Myocyte (in vitro differentiated cells): ENCODE measurements at regions not wholly inside any gene's neighbourhood (a gene's known extent, or its start where the extent isn't known, plus 50 kb on each side); places are given as distances from the start of the nearest gene placed in this dataset.
A peak's percentile ranks its signal among the peaks of the same experiment; 100 is the strongest.
"Not testable (repeated sequence)": the region's sequence is repeated elsewhere in the genome, so short reads cannot be mapped to it uniquely, and the experiment has no call there.

Experiments used
- DNase-seq: peaks from one replicate; pipeline ENCODE4 v3.0.0-alpha.2; 2012; ENCODE audit warnings: low read depth

DNA sequence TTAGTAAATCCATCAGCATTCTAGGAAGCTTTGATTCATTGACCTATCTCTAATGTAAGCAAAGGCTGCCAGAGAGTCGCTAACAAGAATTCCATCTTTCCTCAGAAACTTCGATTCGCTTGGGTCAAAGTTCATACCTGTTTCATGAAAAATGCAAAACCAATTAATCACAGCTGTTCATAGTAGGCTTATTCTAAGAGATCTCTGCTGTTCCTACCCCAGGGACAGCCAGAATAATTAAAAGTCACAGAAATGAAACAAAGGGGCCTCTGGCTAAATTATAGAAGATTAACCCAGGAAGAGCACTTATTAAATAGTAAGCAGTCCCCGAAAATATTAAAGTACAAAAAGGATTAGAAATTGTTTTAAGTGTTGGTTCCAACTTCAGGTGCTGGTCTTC is 280.1 kb upstream of the FRG2C start:
- DNase-seq: not testable (repeated sequence)

DNA sequence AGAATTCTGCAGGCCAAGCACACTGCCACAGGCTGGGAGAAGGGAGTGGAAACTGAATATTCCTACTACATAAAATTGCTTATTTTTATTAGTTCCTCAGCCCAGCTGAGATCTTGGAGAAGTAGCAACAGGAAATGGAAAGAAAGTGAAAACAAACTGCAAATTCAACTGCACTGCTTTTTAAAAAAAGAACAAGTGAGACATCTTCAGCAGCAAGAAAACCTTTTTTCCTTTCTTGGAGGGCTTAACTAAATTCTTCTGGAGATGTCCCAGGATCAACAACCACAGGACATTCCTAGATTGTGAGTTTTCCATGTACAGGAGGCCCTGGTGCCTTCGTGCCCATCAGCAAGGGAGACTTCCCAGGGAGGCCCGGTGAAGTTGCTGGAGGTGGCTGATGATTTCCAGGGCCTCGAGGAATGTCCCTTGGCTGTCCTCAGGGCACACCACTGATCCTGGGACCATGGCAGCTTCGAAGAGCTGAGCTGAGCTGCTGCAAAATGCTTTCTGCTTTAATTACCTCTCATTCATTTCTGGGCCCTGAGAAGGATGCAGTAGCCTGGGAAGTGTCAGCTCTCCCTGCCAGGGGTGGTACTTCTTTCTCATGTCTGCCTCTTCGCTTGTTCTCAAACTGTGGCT is 275.5 kb upstream of the FRG2C start:
- not testable (repeated sequence) for DNase-seq

DNA sequence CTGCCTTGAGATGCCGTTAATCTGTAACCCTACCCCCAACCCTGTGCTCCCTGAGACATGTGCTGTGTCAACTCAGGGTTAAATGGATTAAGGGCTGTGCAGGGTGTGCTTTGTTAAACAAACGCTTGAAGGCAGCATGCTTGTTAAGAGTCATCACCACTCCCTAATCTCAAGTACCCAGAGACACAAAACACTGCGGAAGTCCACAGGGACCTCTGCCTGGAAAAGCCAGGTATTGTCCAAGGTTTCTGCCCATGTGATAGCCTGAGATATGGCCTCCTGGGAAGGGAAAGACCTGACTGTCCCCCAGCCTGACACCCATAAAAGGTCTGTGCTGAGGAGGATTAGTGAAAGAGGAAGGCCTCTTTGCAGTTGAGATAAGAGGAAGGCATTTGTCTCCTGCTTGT is 270.8 kb upstream of the FRG2C start:
- DNase-seq: not testable (repeated sequence)

DNA sequence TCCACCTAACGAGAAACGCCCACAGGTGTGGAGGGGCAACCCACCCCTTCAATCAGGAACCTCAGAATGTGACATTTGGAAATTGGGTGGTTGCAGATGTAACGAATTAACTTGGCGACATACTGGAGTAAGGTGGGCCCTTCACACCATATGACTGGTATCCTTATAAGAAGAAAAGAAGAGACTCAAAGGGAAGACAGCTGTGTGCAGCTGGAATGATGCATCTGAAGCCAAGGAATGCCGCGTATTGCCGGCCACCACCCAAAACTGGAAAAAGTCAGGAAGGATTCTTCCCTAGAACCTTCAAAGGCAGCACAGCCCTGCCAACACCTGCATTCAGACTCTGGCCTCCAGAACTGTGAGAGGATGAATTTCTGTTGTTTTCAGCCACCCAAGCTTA is 270.0 kb upstream of the FRG2C start:
- DNase-seq: not testable (repeated sequence)

DNA sequence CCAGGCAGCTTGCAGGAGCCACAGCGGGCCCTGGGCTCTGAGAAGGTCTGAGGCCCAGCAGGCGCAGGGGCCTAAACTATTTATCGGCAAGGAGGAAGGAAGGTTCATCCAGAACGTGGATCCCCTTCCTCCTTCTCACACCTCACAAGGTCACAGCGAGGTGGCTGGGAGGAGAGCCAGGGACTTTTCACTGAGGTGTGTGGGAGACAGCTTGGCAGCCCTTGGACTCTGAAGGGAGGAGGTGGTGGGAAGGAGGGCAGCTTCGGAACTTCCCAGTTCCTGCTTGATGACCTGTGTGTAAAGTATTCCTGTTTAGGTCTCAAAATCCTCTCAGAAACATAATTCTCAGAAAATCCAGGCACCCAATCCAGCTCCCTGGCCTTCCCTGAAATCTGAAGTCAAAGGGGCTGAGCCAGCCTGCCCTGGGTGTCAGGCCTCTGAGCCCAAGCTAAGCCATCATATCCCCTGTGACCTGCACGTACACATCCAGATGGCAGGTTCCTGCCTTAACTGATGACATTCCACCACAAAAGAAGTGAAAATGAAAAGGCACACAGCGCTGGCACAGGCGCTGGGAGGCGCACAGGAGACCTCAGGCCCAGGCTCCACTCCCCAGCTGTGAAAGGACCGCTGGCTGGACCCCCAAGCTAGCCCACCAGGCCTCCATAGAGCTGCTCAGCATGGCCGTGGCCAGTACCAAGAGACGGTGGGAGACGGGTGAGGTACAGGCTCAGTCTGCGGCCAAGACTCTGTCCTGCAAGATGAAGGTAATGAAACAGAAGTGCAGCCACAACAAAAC is 269.4 kb upstream of the FRG2C start:
- not testable (repeated sequence) for DNase-seq

DNA sequence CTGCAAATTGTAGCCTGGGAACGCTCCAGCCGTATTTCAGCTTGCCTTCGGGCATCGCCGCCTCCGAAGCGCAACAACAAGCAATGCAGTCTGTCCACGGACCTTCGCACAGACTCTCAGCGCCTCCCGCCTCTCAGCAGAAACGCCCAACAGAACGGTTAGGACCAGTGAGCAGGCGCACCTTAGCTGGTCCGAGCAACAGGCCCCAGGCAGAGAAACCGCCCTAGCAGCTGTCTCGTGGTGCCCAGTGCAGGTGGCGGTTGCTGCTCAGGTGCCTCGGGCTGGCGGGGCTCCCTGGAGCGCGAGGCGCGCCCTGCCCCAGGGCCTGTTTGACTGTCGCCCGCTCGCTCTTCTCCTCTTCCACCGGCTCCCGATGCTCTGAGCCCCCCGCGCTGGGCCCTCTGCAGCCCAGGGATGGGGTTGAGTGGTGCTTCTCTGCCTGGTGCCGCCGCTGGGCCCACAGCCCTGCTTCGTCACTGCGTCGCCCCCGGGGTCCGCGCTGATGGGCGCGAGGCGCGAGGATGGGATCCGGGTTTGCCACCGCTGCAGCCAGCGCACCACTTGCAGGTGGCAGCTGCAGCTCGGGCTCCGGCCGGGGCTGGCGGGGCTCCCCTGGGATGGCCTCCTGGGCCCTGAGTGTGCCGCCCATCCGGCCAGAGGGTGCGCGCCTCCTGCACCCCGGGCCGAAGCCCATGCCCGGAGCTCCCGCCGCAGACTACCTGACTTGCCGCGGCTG is 268.4 kb upstream of the FRG2C start:
- DNase-seq: no peak

DNA sequence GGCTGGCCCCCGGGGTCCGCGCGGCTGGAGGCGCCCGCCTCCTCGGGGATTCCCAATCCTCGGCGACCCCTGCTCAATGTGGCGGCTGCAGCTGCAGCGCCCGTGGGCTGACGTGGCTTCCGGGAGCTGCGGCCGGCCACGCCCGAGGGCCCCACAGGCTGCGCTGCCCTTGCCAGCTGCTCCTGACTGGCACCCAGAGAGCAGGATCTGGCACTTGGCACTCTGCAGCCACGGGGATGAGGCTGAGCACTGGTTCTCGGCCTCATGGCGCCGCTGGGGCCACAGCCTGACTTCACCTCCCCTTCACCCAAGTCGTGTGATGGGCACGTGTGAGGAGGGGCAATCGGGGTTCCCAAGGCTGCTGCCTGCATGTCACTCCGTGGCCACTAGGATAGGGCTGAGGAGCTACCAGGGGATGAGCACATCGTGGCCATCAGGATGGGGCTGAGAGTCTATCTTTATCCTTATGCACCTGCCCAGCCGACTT is 267.8 kb upstream of the FRG2C start:
- peak; percentile 16 for DNase-seq

DNA sequence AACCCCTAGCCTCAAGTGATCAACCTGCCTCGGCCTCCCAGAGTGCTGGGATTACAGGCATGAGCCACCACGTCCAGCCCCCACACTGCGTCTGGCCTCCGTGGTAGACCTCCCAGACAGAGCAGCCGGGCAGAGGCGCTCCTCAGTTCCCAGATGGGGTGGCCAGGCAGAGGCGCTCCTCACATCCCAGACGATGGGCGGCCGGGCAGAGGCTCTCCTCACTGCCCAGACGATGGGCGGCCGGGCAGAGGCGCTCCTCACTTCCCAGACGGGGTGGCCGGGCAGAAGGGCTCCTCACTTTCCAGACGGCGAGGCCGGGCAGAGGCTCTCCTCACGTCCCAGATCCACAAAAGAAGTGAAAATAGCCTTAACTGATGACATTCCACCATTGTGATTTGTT is 266.6 kb upstream of the FRG2C start:
- DNase-seq: not testable (repeated sequence)

DNA sequence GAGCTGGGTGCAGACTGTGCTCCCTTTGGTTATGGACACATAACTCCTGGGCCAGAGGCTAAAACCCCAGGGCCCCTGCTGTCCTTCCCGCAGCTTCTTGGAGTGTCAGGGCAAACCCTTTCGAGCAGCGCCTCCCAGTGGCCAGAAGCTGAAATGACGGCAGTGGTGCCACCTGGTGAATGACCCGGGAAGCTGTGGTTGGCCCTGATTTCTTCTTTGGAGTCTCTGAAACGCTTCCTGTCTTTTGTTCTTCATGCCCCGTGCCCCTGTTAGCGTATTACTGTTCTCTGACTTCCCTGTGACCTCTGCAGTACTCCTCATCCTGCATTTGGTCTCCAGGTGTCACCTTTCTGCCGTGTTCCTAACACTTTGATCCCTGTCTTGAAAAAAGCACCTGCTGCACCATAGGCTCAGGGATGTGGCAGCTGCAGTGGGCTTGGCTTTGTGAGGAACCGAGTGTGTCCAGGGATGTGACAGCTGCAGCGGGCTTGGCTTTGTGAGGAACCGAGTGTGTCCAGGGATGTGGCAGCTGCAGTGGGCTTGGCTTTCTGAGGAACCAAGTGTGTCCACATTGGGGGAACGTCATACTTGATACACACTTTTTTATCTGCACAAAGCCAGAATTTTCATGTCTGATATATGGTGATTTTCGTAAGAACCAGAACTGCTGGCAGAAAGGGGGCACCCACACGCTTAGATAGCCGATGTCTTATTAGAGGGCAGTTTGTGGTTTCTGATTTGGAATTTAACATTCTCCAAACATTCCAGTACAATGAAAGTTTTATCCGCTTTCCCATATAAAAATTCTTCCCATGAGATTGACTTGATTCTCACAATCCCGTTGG is 241.8 kb upstream of the FRG2C start:
- DNase-seq: peak; percentile 88

DNA sequence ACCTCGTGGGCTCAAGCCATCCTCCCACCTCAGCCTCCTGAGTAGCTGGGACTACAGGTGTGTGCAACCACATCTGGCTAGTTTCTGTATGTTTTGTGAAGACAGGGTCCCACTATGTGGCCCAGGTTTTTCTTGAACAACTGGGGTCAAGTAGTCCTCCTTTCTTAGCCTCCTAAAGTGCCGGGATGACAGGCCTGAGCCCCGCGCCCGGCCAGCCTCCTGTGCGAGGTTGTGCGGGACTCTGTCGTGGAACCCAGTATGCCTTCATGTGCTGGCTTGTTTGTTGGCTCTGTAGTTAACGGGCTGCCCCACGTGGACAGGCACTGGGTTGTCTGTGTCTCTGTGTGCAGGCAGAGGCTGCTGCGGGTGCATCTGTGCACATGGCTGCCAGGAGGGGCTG is 238.7 kb upstream of the FRG2C start:
- not testable (repeated sequence) for DNase-seq

DNA sequence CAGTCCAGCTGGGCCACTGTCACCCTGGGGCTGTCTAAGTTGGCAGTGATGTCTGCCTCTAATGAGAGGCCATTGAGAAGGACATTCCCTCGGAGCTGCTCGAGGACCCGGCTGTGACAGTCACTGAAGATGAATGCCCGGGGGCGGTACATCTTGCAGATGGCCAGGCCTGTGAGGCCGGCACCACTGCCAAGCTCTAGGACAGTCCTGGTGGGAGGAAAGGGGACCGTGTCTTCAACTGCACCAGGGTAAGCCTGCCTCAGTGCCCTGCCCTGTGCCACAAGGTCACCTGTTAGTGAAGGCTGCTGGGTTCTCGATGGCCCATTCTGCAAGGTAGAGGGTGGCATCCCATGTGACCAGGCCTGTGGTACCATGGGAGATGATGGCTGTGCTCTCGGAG is 236.6 kb upstream of the FRG2C start:
- not testable (repeated sequence) for DNase-seq

DNA sequence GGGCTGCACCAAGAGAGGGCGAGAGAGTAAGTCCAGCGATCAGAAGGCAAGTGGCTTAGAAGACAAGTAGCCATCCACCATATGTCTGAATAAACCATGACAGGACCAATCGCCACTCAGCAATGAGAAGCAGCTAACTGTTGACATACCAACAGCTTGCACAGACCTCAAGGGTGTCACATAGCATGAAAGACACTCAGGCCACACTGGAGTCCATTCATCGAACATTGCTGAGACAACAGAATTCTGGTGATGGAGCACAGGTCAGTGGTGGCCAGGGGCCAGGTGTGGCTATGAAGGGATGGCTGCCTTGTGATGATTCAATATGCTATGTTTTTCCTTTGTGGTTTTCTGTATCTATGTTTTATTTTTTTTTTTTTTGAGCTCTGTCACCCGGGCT is 236.2 kb upstream of the FRG2C start:
- DNase-seq: peak; percentile 89

DNA sequence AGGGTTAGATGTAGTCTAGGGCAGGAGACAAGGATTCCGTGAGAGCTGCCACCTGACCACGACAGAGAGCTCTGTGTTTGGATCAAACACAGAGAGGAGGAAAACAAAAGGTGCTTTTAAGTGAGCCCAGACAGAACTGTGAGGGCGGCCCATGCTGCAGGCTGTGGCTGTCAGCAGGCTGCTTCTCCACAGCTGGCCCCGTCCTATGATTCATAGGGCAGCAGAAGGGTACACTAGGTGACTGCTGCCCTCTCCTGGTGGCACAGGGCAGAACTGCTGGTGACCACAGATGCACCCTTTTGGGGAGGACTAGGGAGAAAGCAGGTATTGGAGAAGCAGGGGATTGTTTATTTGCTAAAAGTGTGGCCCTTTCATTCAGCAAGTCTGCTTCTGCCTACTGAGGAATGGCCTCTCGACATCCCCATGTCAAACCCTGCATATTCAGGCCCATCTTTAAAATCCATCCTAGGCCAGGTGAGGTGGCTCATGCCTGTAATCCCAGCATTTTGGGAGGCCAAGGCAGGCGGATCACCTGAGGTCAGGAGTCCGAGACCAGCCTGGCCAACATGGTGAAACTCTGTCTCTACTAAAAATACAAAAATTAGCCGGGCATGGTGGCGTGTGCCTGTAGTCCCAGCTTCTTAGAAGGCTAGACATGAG is 234.4 kb upstream of the FRG2C start:
- peak; percentile 89 for DNase-seq

DNA sequence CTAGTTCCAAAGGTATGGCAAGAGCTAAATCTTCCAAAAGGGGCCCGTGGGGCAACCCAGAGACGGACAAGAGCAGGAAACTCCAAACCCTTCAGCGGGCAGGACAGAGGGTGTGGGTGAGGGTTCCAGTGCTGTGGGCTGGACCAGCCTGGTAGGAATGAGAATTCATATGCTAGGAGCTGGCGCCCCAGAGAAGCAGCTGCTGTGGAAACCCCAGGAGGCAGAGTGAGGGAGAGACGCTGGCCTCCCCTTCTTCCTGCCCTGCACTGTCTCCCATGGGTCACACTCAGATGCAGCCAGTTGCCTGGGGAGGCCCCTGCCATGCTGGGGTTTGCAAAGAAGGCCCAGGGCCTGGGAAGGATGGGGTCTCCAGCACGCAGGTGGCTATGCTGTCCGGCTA is 233.7 kb upstream of the FRG2C start:
- peak; percentile 66 for DNase-seq

DNA sequence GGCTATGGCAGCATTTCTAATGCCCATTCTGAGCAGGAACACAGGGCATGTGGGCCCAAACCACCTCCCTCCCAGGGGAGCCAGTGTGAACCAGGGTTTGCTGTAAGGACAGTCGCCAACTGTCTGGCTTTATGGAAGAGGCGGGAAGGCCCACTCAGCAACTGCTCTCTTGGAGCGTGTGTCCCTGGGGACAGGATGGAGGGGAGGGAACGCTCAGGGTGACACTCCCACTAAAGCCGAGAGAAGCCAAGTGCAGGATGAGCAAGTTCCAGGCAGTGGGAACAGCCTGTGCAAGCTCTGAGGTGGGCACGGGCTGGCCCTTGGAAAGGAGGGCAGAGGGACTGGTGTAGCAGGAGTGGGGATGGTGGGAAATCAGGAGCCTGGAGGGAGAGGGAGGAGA is 233.0 kb upstream of the FRG2C start:
- peak; percentile 42 for DNase-seq

DNA sequence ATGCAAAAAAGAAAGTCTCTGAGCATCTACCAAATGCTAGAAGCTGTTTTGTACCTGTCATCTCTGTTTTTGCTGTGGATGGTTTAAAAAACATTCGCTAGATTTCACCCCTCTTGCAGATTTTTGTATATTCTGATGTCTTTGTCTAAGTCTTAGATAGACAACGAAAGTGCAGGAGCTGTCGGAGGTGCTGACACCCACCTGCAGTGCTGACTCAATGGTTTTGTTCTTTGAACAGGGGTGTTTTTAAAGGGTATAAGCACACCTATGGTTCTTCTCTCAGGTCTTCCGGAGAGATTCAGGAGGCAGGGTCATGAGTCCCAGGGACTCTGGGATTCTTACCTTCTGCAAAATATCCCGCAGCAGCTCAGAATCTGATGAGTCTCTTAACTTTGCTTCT is 231.7 kb upstream of the FRG2C start:
- not testable (repeated sequence) for DNase-seq

DNA sequence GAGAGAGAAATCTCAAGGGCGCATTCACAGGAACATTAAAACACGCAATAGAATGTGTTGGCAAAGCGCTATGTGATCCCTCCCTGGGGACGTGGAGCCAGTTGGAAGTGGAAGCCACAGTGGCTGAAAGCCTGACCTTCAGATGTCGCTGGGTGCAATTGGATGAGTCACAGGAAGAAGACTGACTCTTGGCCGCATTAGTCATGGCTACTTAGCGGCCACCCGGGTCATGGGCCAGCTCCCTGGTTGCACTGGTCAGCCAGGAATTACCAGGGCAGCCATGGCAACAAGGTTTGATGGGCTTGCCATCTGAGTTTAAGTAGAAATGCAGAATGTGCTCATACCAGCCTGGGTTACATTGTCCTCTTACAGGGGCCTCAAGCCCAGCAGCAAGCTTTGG is 231.2 kb upstream of the FRG2C start:
- peak; percentile 99 for DNase-seq

DNA sequence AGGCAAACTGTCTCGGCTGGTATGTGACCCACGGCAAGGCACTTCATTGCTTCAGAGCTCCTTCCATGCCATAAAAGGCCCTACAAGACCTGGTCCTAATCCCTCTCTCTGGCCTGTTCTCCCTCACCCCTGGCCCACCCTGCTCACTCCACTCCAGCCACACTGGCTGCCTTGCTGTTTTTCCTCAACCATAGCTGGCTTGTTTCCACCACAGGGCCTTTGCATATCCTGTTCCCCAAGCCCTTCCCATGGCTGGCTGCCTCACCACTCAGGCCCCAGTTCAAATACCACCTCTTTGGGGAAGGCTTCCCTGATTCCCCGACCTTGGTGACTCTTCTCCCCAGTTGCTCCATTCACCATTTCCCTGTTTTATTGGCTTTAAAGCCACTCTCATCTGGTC is 230.8 kb upstream of the FRG2C start:
- peak; percentile 42 for DNase-seq

DNA sequence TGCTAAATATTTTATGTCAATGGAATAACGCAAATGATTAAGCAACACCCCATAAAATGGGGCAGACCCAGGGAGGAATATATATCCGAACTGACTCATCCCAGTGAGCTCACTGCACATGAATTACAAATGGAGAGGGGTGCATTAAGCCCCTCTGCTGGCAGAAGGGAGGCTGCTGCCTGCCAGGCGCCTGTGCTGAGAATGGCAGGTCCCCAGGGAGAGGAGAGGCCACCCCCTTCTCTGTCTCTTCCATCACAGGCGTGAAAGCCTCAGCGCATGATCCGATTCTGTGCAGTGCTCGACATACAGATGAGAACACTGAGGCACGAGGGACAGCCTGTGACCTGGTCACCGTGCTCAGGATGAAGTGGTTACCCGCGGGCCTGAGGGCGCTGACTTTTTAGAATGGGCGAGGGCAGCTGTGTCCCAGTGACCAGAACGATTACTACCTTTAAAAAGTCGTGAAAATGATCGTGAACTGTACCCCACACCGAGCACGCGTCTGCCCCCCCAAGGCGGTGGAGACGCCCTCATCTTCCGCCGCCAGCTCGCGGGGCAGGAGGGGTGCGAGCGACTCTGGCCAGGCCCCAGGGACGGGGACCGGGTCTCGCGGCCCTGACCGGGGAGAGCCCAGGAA is 229.7 kb upstream of the FRG2C start:
- DNase-seq: peak; percentile 69
